Esophagus squamous epithelium (tissue), 4 donors: ENCODE measurements at regions not wholly inside any gene's neighbourhood (a gene's known extent, or its start where the extent isn't known, plus 50 kb on each side); places are given as distances from the start of the nearest gene placed in this dataset.

ENCODE experiments used
- POLR2A ChIP-seq, 4 donors: fragments of 450-650 bp; IDR thresholded peaks; one replicate each; pipeline ENCODE4 v1.6.1; 2017; ENCODE audit warnings: antibody characterized with exemption in 4 of 4, mild to moderate bottlenecking in 4 of 4, moderate library complexity in 3 of 4
- TF ChIP-seq, protein P1 (sequence below), 6 experiments: fragments of 450-650 bp in 4 of 6; fragments of 200-600 bp in 2 of 6; sonication (generic) in 2 of 6; IDR thresholded peaks; one replicate each; pipeline ENCODE4 v1.5.1; 2016 to 2019; ENCODE audit warnings: antibody characterized with exemption in 6 of 6, mild to moderate bottlenecking in 4 of 6, moderate library complexity in 4 of 6

DNA sequence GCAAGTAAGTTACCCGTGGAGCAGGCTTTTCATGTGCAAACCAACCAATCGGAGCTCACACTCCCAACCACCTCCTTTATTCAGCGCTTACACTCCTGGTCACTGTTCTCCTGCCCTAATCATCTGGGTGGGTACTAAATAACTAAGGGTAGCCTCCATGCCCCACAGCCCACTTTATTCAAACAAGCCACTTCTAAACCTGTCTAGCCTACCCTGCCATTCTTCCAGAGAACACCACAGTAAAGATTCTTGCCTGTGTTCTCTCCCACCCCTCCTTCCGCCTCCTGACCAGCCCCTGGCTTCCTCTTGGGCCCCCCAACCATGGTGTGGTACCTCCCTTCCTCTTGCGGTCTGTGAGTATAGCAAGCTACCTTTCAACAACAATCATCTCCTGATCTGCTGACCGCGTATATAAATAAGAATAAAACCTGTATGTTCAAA, 581.9 kb downstream of the VRK1 start:
- TF ChIP-seq, protein P1, sequence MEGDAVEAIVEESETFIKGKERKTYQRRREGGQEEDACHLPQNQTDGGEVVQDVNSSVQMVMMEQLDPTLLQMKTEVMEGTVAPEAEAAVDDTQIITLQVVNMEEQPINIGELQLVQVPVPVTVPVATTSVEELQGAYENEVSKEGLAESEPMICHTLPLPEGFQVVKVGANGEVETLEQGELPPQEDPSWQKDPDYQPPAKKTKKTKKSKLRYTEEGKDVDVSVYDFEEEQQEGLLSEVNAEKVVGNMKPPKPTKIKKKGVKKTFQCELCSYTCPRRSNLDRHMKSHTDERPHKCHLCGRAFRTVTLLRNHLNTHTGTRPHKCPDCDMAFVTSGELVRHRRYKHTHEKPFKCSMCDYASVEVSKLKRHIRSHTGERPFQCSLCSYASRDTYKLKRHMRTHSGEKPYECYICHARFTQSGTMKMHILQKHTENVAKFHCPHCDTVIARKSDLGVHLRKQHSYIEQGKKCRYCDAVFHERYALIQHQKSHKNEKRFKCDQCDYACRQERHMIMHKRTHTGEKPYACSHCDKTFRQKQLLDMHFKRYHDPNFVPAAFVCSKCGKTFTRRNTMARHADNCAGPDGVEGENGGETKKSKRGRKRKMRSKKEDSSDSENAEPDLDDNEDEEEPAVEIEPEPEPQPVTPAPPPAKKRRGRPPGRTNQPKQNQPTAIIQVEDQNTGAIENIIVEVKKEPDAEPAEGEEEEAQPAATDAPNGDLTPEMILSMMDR (IDR thresholded peaks at IDR 0.05) = no peak
- TF ChIP-seq POLR2A (IDR thresholded peaks at IDR 0.05) = no peak
